Spleen (tissue), 11 donors: ENCODE measurements at regions not wholly inside any gene's neighbourhood (a gene's known extent, or its start where the extent isn't known, plus 50 kb on each side); places are given as distances from the start of the nearest gene placed in this dataset.
"Not testable (repeated sequence)": the region's sequence is repeated elsewhere in the genome, so short reads cannot be mapped to it uniquely, and the experiment has no call there.

Source experiments
- DNase-seq: peaks from one replicate; pipeline ENCODE4 v3.0.0-alpha.2; 2020
- H3K27ac ChIP-seq, 8 donors: fragments of 200-600 bp; sonication (generic) in 7 of 8; 1 replicate in 4 of 8; 2 replicates in 4 of 8; pipeline versions ENCODE4 v1.5.0 to v1.8.0; 2016 to 2021; ENCODE audit warnings: inconsistent platforms in 4 of 8, mild to moderate bottlenecking in 4 of 8, moderate library complexity in 1 of 8
- H3K27me3 ChIP-seq, 7 donors: fragments of 200-600 bp; sonication (generic) in 6 of 7; replicated peaks in 1 of 7; 1 replicate in 4 of 7; 2 replicates in 3 of 7; pipeline versions ENCODE4 v1.5.0 to v1.8.0; 2016 to 2021; ENCODE audit warnings: inconsistent platforms in 3 of 7, mild to moderate bottlenecking in 1 of 7
- H3K36me3 ChIP-seq, 6 donors: fragments of 200-600 bp; sonication (generic) in 5 of 6; 1 replicate in 4 of 6; 2 replicates in 2 of 6; pipeline versions ENCODE4 v1.5.0 to v1.8.0; 2016 to 2021; ENCODE audit warnings: inconsistent platforms in 2 of 6
- H3K4me1 ChIP-seq, 6 donors: fragments of 200-600 bp; sonication (generic) in 5 of 6; 1 replicate in 3 of 6; 2 replicates in 3 of 6; pipeline versions ENCODE4 v1.5.0 to v1.8.0; 2016 to 2021; ENCODE audit warnings: inconsistent platforms in 3 of 6
- H3K4me3 ChIP-seq, 8 donors: fragments of 200-600 bp; sonication (generic) in 7 of 8; 1 replicate in 4 of 8; 2 replicates in 4 of 8; pipeline versions ENCODE4 v1.5.0 to v1.8.0; 2016 to 2021; ENCODE audit warnings: inconsistent platforms in 4 of 8, mild to moderate bottlenecking in 4 of 8, moderate library complexity in 2 of 8
- H3K9me3 ChIP-seq, 8 donors: fragments of 200-600 bp; sonication (generic) in 7 of 8; 1 replicate in 4 of 8; 2 replicates in 4 of 8; pipeline versions ENCODE4 v1.5.0 to v1.8.0; 2016 to 2021; ENCODE audit warnings: inconsistent platforms in 4 of 8
- POLR2A ChIP-seq, 3 donors: fragments of 450-650 bp; IDR thresholded peaks; one replicate each; pipeline ENCODE4 v1.5.1; 2017; ENCODE audit warnings: antibody characterized with exemption in 3 of 3, mild to moderate bottlenecking in 1 of 3
- POLR2AphosphoS5 ChIP-seq, 3 donors: sonication (generic); formaldehyde crosslinking; IDR thresholded peaks; one replicate each; pipeline ENCODE4 v1.5.1; 2017; ENCODE audit warnings: antibody characterized with exemption in 3 of 3
- WGBS, 5 donors: extraction: QIAGEN DNeasy Blood & Tissue Kit in 3 of 5; methylation state at CpG; one replicate each; pipeline versions ENCODE4 v1.1.5 to v1.1.7; 2013 to 2018; 5-methylcytosine and 5-hydroxymethylcytosine counted together
- intact Hi-C: fragments of 100-400 bp; cut with DNase I; formaldehyde crosslinking; loops from one replicate; pipeline ENCODE4 v1.15.0; 2023; ENCODE audit warnings: low total_unique reads
- TF ChIP-seq, protein P1 (sequence below), 11 experiments: fragments of 200-600 bp in 7 of 11; fragments of 450-650 bp in 4 of 11; sonication (generic) in 4 of 11; IDR thresholded peaks in 8 of 11; conservative IDR thresholded peaks in 3 of 11; 1 replicate in 7 of 11; 2 replicates in 4 of 11; pipeline versions ENCODE4 v1.4.0 to v1.8.0; 2016 to 2021; ENCODE audit warnings: antibody characterized with exemption in 11 of 11, inconsistent platforms in 4 of 11, mild to moderate bottlenecking in 1 of 11
- donor health status: healthy with polysubstance abuse.
- donor health status: DM: no; HTN: no; CAD: no; lungs with moderate emphysema.
- donor health status: DM: no; HTN: no; CAD: no.
- donor health status: Bipolar disorder and iron deficiency.
- donor health status: healthy.
- donor health status: DM: no; HTN: no; CAD: no.
- donor health status: DM: yes; HTN: yes; CAD: no.

GRCh38 chr6:56730663-56731529 lies 88.2 kb upstream of the DST start:
- no peak for DNase-seq
- TF ChIP-seq POLR2A (IDR thresholded peaks at IDR 0.05), result no peak
- peak in 2 of 3 donors; percentile 31 to 54 for TF ChIP-seq POLR2AphosphoS5 (IDR thresholded peaks at IDR 0.05)
- no peaks in the 10 kb centered on the region for H3K9me3 ChIP-seq
- 65 to 76% (median 73%) methylated on average over 5 of the region's 5 CpGs for WGBS, 5 donors
- H3K4me1 ChIP-seq, result peaks cover 0 to 25% (median 11%) of the 10 kb centered on the region in 6 donors
- intact Hi-C loops, result no loop called here
- no peaks in the 10 kb centered on the region for H3K27me3 ChIP-seq
- no peaks in the 10 kb centered on the region for H3K36me3 ChIP-seq
- H3K4me3 ChIP-seq, result no peak overlapping the region
- peak overlapping the region in 7 of 8 donors; percentile 42 to 72 (median 58) for H3K27ac ChIP-seq

- Histone ChIP-seq H3K4me1 (peaks cover 0 to 25% (median 11%) of the 10 kb centered on the region in 6 donors), H3K36me3 (no peaks in the 10 kb centered on the region), H3K9me3 (no peaks in the 10 kb centered on the region), H3K4me3 (no peak overlapping the region), H3K27me3 (no peaks in the 10 kb centered on the region), H3K27ac (peak overlapping the region in 6 of 8 donors; percentile 50 to 72 (median 60))
- 74 to 92% (median 76%) methylated on average over 3 of the region's 3 CpGs for WGBS, 5 donors
- intact Hi-C loops, result no loop called here
- no peak for DNase-seq
- no peak for TF ChIP-seq POLR2A (IDR thresholded peaks at IDR 0.05)
- no peak for TF ChIP-seq POLR2AphosphoS5 (IDR thresholded peaks at IDR 0.05)
Measured at GRCh38 chr6:56729719-56730118, 87.0 kb upstream of the DST start.

- H3K27me3 ChIP-seq, DNase-seq, H3K9me3 ChIP-seq, H3K36me3 ChIP-seq, intact Hi-C loops, H3K4me3 ChIP-seq: not testable (repeated sequence)
- peak overlapping the region in 1 of 8 donors; percentile 64 for H3K27ac ChIP-seq
- WGBS, 5 donors, result 93 to 95% (median 94%) methylated on average over 10 of the region's 10 CpGs
- peaks cover 0 to 20% (median 7%) of the 10 kb centered on the region in 6 donors for H3K4me1 ChIP-seq
Measured at GRCh38 chr6:56729166-56729565, 86.5 kb upstream of the DST start.

DNA sequence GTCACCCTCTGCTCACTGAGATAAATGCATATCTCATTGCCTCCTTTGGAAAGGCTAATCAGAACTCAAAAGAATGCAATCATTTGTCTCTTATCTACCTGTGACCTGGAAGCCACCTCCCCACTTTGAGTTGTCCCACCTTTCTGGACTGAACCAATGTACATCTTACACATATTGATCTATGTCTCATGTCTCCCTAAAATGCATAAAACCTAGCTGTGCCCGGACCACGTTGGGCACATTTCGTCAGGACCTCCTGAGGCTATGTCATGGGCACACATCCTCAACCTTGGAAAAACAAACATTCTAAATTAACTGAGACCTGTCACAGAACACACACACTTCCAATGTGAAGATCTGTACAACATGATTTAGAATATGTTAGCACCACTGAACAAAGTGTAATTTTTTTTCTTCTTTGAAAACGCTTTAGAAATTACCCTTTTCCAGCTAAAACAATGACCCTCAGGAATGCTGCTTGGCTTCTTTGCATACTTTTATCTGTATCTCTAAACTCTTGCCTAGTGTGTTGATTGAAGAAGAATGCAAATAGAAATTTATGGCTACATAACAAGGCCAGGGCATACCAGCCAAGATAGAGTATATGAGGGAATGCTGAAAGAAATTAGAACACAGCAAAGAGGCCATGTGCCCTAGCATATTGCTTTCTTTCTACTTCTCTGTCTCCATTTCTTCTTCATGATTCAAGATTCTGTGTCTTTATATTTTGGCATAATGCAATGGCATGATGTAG lies 84.6 kb upstream of the DST start:
- no peaks in the 10 kb centered on the region for H3K27me3 ChIP-seq
- TF ChIP-seq POLR2A (IDR thresholded peaks at IDR 0.05), result no peak
- TF ChIP-seq, protein P1, sequence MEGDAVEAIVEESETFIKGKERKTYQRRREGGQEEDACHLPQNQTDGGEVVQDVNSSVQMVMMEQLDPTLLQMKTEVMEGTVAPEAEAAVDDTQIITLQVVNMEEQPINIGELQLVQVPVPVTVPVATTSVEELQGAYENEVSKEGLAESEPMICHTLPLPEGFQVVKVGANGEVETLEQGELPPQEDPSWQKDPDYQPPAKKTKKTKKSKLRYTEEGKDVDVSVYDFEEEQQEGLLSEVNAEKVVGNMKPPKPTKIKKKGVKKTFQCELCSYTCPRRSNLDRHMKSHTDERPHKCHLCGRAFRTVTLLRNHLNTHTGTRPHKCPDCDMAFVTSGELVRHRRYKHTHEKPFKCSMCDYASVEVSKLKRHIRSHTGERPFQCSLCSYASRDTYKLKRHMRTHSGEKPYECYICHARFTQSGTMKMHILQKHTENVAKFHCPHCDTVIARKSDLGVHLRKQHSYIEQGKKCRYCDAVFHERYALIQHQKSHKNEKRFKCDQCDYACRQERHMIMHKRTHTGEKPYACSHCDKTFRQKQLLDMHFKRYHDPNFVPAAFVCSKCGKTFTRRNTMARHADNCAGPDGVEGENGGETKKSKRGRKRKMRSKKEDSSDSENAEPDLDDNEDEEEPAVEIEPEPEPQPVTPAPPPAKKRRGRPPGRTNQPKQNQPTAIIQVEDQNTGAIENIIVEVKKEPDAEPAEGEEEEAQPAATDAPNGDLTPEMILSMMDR (IDR thresholded peaks at IDR 0.05 in 8 of 11, conservative IDR thresholded peaks at IDR 0.05 in 3 of 11), result no peak
- TF ChIP-seq POLR2AphosphoS5 (IDR thresholded peaks at IDR 0.05), result no peak
- no peaks in the 10 kb centered on the region for H3K9me3 ChIP-seq
- H3K4me1 ChIP-seq, result peaks cover 0 to 15% (median 7%) of the 10 kb centered on the region in 6 donors
- H3K36me3 ChIP-seq, result no peaks in the 10 kb centered on the region
- WGBS, 5 donors, result 87 to 95% (median 90%) methylated on average over 4 of the region's 4 CpGs
- H3K4me3 ChIP-seq, result no peak overlapping the region
- H3K27ac ChIP-seq, result no peak overlapping the region
- intact Hi-C loops, result no loop called here
- DNase-seq, result no peak

DNA sequence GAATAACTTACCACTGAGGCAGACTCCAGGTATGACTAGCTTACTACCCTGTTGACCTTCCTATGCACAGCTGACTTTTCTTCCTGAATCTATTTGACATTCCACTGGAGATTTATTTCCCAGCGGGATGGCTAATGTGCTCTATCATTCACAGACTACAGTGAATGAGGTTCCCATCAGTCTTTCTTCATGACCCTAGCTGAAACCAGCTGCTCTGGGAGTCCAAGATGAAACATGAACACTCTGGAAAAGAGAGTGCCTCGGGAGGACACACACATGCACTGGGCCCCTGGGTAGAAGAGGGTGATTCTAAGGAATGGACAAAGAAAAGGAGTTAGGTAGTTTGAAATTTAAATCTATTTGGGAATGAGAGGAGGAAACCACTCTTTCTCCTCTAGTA lies 82.6 kb upstream of the DST start:
- Histone ChIP-seq H3K27me3 (no peaks in the 10 kb centered on the region), H3K9me3 (peaks cover 0 to 5% (median 0%) of the 10 kb centered on the region in 8 donors), H3K27ac (no peak overlapping the region), H3K36me3 (no peaks in the 10 kb centered on the region), H3K4me3 (no peak overlapping the region), H3K4me1 (peaks cover 0 to 5% (median 2%) of the 10 kb centered on the region in 6 donors)
- 80 to 100% (median 98%) methylated on average over 2 of the region's 2 CpGs for WGBS, 5 donors
- intact Hi-C loops, result no loop called here
- TF ChIP-seq POLR2AphosphoS5 (IDR thresholded peaks at IDR 0.05), result no peak
- no peak for DNase-seq

GRCh38 chr6:56724455-56724854 lies 81.8 kb upstream of the DST start:
- Histone ChIP-seq H3K27me3 (no peaks in the 10 kb centered on the region), H3K4me3 (no peak overlapping the region), H3K9me3 (peaks cover 0 to 9% (median 0%) of the 10 kb centered on the region in 8 donors), H3K27ac (no peak overlapping the region), H3K4me1 (no peaks in the 10 kb centered on the region), H3K36me3 (no peaks in the 10 kb centered on the region)
- no peak for DNase-seq
- no peak for TF ChIP-seq POLR2AphosphoS5 (IDR thresholded peaks at IDR 0.05)
- no peak for TF ChIP-seq POLR2A (IDR thresholded peaks at IDR 0.05)
- TF ChIP-seq, protein P1 (IDR thresholded peaks at IDR 0.05 in 8 of 11, conservative IDR thresholded peaks at IDR 0.05 in 3 of 11), result no peak
- WGBS, 5 donors, result 81 to 95% (median 90%) methylated on average over 2 of the region's 2 CpGs
- intact Hi-C loops, result no loop called here
